Caco-2 (cell line): ENCODE measurements at regions not wholly inside any gene's neighbourhood (a gene's known extent, or its start where the extent isn't known, plus 50 kb on each side); places are given as distances from the start of the nearest gene placed in this dataset.

Source experiments
- BruUV-seq: library from RNA; stranded (reverse); fragments of 400-500 nt; replicated peaks from 2 replicates; lab custom pipeline; 2021; lab: Mats Ljungman, UMichigan
- CTCF ChIA-PET: fragments of 300-600 bp; sonication (Branson Sonifier 250); formaldehyde crosslinking; loops from one replicate; lab custom pipeline; 2022; ENCODE audit warnings: antibody characterized with exemption; lab: Charles Lee
- POLR2A ChIA-PET: fragments of 300-600 bp; sonication (Branson Sonifier 250); formaldehyde crosslinking; loops from one replicate; lab custom pipeline; 2022; ENCODE audit warnings: antibody characterized with exemption; lab: Charles Lee
- DNase-seq, 2 experiments: peaks; one replicate each; pipeline versions ENCODE4 v3.0.0 to v3.0.0-alpha.2; 2020 to 2022
- H3K27me3 ChIP-seq: replicated peaks from 2 replicates; pipeline ENCODE4 v1.6.0; 2011; ENCODE audit warnings: low read length; ENCODE audit not compliant: control insufficient read depth, insufficient read depth
- H3K36me3 ChIP-seq: 2 replicates; pipeline ENCODE4 v1.5.1; 2011; ENCODE audit warnings: low read length; ENCODE audit not compliant: control insufficient read depth, insufficient read depth
- H3K4me1 ChIP-seq: fragments of 250-450 bp; sonication (Bioruptor Pico); 2 replicates; pipeline ENCODE4 v1.5.1; 2020; ENCODE audit warnings: mild to moderate bottlenecking
- H3K4me3 ChIP-seq: 2 replicates; pipeline ENCODE4 v1.5.1; 2011; ENCODE audit warnings: low read depth, mild to moderate bottlenecking, control low read depth, low read length
- H3K9me3 ChIP-seq: fragments of 250-450 bp; sonication (Bioruptor Pico); 2 replicates; pipeline ENCODE4 v1.5.1; 2020; ENCODE audit warnings: mild to moderate bottlenecking, moderate library complexity
- H3K27ac Mint-ChIP-seq: one replicate; pipeline ENCODE4 v1.8.0; 2022; ENCODE audit warnings: mixed read lengths; ENCODE audit not compliant: unreplicated experiment
- H3K27me3 Mint-ChIP-seq: one replicate; pipeline ENCODE4 v1.8.0; 2022; ENCODE audit warnings: mixed read lengths; ENCODE audit not compliant: insufficient read depth, unreplicated experiment
- H3K36me3 Mint-ChIP-seq: one replicate; pipeline ENCODE4 v1.8.0; 2022; ENCODE audit warnings: mild to moderate bottlenecking, mixed read lengths; ENCODE audit not compliant: insufficient read depth, unreplicated experiment
- H3K4me1 Mint-ChIP-seq: one replicate; pipeline ENCODE4 v1.8.0; 2022; ENCODE audit warnings: low read depth, mixed read lengths; ENCODE audit not compliant: unreplicated experiment
- H3K4me3 Mint-ChIP-seq: one replicate; pipeline ENCODE4 v1.8.0; 2022; ENCODE audit warnings: mild to moderate bottlenecking, moderate library complexity, mixed read lengths; ENCODE audit not compliant: unreplicated experiment
- H3K9me3 Mint-ChIP-seq: one replicate; pipeline ENCODE4 v1.8.0; 2022; ENCODE audit warnings: mixed read lengths; ENCODE audit not compliant: unreplicated experiment
- CTCF ChIP-seq, 2 experiments: fragments of 200-600 bp in 1 of 2; IDR thresholded peaks; 1 replicate in 1 of 2; 2 replicates in 1 of 2; pipeline versions ENCODE4 v1.5.1 to v1.8.0; 2011 to 2022; ENCODE audit warnings: antibody characterized with exemption in 1 of 2, control low read depth in 1 of 2, inconsistent platforms in 1 of 2, low read depth in 1 of 2, low read length in 1 of 2, mild to moderate bottlenecking in 1 of 2, moderate library complexity in 1 of 2; ENCODE audit not compliant: insufficient read depth in 1 of 2, severe bottlenecking in 1 of 2, unreplicated experiment in 1 of 2
- intact Hi-C: fragments of 100-400 bp; cut with micrococcal nuclease; formaldehyde crosslinking; loops from one replicate; pipeline ENCODE4 v1.10.0; 2022; ENCODE audit not compliant: unreplicated experiment

GRCh38 chr2:161557538-161557937 is 66.7 kb upstream of the SLC4A10 start:
- no peak for TF ChIP-seq CTCF (IDR thresholded peaks at IDR 0.05; ENCODE audit: insufficient read depth in 1 of 2, low read depth in 1 of 2, low read length in 1 of 2, severe bottlenecking in 1 of 2, unreplicated experiment in 1 of 2)
- H3K4me1 ChIP-seq: no peaks in the 10 kb centered on the region
- H3K27ac Mint-ChIP-seq: no peak overlapping the region
- no peaks in the 10 kb centered on the region for H3K36me3 Mint-ChIP-seq
- H3K36me3 ChIP-seq: no peaks in the 10 kb centered on the region
- H3K4me3 Mint-ChIP-seq: no peak overlapping the region
- H3K9me3 ChIP-seq: no peaks in the 10 kb centered on the region; the same call in 1 of the 2 replicates
- POLR2A ChIA-PET: no interaction called here
- DNase-seq: no peak
- no peaks in the 10 kb centered on the region for H3K4me1 Mint-ChIP-seq
- H3K4me3 ChIP-seq: no peak overlapping the region
- peaks cover 7% of the 10 kb centered on the region for H3K27me3 Mint-ChIP-seq
- H3K9me3 Mint-ChIP-seq: peaks cover 5% of the 10 kb centered on the region
- 0 out of 2 replicates have a peak, but pooled peaks cover 1% of the 10 kb centered on the region for H3K27me3 ChIP-seq
- intact Hi-C loops: loop anchor here (2.0 kb wide), 2 partner anchors 277 to 307 kb away; no protein-coding TSS in a partner anchor
- no TSS peak for BruUV-seq
- CTCF ChIA-PET: no interaction called here

GRCh38 chr2:161564906-161565305 is 59.3 kb upstream of the SLC4A10 start:
- CTCF ChIA-PET: no interaction called here
- intact Hi-C loops: no loop called here
- Histone ChIP-seq H3K4me3 (no peak overlapping the region), H3K27me3 (no peaks in the 10 kb centered on the region), H3K4me1 (no peaks in the 10 kb centered on the region), H3K36me3 (no peaks in the 10 kb centered on the region), H3K9me3 (peaks cover 21% of the 10 kb centered on the region; the same call in 1 of the 2 replicates)
- Mint-ChIP-seq H3K9me3 (peaks cover 38% of the 10 kb centered on the region), H3K4me3 (no peak overlapping the region), H3K27ac (no peak overlapping the region), H3K36me3 (no peaks in the 10 kb centered on the region), H3K27me3 (no peaks in the 10 kb centered on the region), H3K4me1 (no peaks in the 10 kb centered on the region)
- no TSS peak for BruUV-seq
- POLR2A ChIA-PET: no interaction called here
- DNase-seq: no peak
- TF ChIP-seq CTCF (IDR thresholded peaks at IDR 0.05; ENCODE audit: insufficient read depth in 1 of 2, low read depth in 1 of 2, low read length in 1 of 2, severe bottlenecking in 1 of 2, unreplicated experiment in 1 of 2): no peak

- CTCF ChIA-PET: no interaction called here
- Histone ChIP-seq H3K27me3 (no peaks in the 10 kb centered on the region), H3K9me3 (peaks cover 7% of the 10 kb centered on the region; the same call in 1 of the 2 replicates), H3K4me1 (no peaks in the 10 kb centered on the region), H3K36me3 (no peaks in the 10 kb centered on the region), H3K4me3 (no peak overlapping the region)
- Mint-ChIP-seq H3K4me3 (no peak overlapping the region), H3K27ac (no peak overlapping the region), H3K36me3 (no peaks in the 10 kb centered on the region), H3K9me3 (peaks cover 14% of the 10 kb centered on the region), H3K4me1 (no peaks in the 10 kb centered on the region), H3K27me3 (no peaks in the 10 kb centered on the region)
- TF ChIP-seq CTCF (IDR thresholded peaks at IDR 0.05; ENCODE audit: insufficient read depth in 1 of 2, low read depth in 1 of 2, low read length in 1 of 2, severe bottlenecking in 1 of 2, unreplicated experiment in 1 of 2): no peak
- intact Hi-C loops: no loop called here
- no peak for DNase-seq
- BruUV-seq: no TSS peak
- POLR2A ChIA-PET: no interaction called here
These were observed 54.8 kb upstream of the SLC4A10 start for GRCh38 chr2:161569401-161569800.
